GM10266 (cell line): ENCODE measurements at regions not wholly inside any gene's neighbourhood (a gene's known extent, or its start where the extent isn't known, plus 50 kb on each side); places are given as distances from the start of the nearest gene placed in this dataset.

Experiments used
- DNase-seq: peaks from one replicate; pipeline ENCODE4 v3.0.0; 2012; ENCODE audit errors: extremely low spot score
- TF ChIP-seq, protein P1 (sequence below): IDR thresholded peaks from 2 replicates; pipeline ENCODE4 v1.5.1; 2012; ENCODE audit warnings: mild to moderate bottlenecking, low read depth; ENCODE audit not compliant: control insufficient read depth, insufficient read depth; ENCODE audit errors: missing control alignments

DNA sequence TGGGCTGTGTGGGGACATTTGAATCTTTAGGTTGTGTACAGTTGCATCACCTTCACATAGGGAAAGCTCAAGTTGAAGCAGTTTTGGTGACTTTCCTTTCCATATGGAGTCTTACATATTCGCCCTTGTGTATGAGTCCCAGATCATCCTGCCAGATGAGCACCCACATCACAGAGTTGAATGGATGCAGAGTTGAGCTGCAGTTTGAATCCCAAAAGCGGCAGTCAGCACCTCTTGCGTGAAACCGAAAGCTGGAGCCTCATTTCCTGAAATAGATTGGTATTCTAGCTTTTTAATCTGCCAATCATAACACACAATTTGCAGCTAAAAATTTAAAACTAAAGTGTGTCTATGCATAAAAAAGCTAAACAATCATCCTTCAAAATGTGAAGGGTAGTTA is 162.9 kb upstream of the DIPK2B start:
- TF ChIP-seq, protein P1, sequence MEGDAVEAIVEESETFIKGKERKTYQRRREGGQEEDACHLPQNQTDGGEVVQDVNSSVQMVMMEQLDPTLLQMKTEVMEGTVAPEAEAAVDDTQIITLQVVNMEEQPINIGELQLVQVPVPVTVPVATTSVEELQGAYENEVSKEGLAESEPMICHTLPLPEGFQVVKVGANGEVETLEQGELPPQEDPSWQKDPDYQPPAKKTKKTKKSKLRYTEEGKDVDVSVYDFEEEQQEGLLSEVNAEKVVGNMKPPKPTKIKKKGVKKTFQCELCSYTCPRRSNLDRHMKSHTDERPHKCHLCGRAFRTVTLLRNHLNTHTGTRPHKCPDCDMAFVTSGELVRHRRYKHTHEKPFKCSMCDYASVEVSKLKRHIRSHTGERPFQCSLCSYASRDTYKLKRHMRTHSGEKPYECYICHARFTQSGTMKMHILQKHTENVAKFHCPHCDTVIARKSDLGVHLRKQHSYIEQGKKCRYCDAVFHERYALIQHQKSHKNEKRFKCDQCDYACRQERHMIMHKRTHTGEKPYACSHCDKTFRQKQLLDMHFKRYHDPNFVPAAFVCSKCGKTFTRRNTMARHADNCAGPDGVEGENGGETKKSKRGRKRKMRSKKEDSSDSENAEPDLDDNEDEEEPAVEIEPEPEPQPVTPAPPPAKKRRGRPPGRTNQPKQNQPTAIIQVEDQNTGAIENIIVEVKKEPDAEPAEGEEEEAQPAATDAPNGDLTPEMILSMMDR: no peak
- no peak for DNase-seq

DNA sequence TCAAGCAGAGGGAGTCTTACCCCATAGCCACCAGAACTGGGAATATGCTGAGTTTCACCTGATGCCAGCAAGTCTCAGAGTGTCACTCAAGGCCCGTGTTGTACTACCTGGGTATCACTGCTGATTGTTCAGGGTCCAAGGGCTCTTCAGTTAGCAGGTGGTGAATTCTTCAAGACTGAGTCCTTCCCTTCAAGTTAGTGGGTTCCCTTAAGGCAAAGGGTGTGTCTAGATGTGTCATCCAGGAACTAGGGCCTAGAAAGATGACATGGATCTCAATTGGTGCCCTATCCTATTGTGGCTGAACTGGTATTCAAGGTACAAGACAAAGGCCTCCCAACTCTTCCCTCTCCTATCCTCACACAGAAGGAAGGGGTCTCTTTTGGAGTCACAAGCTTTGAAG is 159.9 kb upstream of the DIPK2B start:
- DNase-seq: no peak
- TF ChIP-seq, protein P1: no peak

DNA sequence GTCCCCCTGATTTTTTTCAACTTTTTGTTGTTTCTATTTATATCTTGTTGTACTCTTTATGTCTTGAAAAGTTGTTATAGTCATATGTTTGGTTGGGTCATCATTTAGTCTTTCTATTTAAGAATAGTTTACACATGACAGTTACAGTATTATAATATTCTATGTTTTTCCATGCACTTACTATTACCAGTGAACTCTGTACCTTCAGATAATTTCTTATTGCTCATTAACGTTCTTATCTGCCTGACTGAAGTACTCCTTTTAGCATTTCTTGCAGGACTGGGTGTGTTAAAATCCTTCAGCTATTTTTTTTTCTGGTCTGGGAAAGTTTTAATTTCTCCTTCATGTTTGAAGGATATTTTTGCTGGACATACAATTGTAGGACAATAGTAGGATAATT is 157.7 kb upstream of the DIPK2B start:
- TF ChIP-seq, protein P1: no peak
- no peak for DNase-seq

DNA sequence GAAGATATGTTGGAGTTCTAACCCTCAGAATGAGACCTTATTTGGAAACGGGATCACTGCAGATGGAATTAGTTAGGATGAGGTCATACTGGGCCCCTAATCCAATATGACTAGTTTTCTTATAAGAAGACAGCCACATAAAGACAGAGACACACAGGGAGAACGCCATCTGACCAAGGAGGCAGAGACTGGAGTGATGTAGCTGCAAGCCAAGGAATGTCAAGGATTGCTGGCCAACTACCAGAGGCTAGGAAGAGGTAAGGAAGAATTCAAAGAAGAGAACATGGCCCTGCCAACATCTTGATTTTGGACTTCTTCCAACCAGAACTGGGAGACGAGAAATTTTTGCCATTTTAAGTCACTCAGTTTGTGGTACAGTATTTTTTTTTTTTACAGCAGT is 152.8 kb upstream of the DIPK2B start:
- TF ChIP-seq, protein P1: no peak
- no peak for DNase-seq

DNA sequence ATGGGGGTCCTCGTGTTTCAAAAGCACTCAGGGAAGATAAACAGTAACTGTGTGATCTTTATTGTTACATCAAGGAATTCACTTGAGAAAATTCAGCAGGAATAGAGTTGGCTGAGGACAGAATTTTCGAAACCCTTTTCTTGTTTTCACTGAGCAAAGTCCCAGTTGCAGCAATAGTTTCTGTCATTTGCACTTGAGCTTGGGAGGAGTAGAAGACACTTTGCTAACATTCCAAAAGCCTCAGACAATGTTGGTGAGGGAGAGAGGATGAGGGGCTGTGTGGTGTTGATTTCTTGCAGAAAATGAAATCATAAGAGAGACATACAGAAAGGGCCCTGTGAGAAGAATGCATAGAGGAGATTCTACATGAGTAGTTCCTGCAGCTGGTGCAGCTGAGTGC is 151.9 kb upstream of the DIPK2B start:
- no peak for DNase-seq
- TF ChIP-seq, protein P1: no peak

DNA sequence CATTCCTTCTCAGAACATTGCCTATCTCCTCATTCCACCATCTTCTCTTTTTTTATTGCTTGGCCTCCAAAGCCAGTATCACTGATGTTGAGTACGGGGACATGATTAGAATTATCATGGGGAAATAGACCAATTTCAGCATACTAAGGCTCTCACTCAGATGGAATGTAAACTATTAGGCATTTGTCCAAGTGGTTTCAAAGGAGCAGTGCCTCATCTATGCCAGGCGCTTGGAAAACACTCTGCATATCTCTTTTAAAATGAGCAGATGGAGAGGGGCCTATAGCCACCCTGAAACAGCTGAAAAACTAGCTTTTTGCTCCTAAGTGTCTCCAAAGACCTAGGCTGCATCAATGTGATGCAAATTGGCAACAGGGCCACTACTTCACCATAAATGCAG is 150.8 kb upstream of the DIPK2B start:
- TF ChIP-seq, protein P1: no peak
- no peak for DNase-seq

DNA sequence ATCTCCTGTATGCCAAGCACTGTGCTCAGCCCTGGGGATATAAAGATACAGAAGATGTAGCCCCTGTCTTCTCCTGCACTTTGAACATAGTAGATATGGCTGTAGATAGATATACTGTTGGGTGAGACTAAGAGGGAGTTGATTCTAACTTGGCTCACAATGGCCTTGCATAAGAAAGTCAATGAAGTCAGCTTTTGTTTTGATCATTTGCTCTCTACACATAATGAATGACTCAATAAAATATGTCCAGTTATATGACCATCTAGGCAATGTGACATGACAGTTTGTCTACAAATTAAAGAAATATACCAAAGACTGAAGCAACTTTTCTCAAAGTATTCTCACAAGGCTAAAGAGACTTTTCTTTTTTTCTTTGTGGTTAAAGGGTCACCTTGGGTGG is 147.6 kb upstream of the DIPK2B start:
- DNase-seq: no peak

More for the DNA sequence above, 147.6 kb upstream of the DIPK2B start:
- TF ChIP-seq, protein P1: no peak
